ENCODE measurements at regions not wholly inside any gene's neighbourhood (a gene's known extent, or its start where the extent isn't known, plus 50 kb on each side); places are given as distances from the start of the nearest gene placed in this dataset.

DNA sequence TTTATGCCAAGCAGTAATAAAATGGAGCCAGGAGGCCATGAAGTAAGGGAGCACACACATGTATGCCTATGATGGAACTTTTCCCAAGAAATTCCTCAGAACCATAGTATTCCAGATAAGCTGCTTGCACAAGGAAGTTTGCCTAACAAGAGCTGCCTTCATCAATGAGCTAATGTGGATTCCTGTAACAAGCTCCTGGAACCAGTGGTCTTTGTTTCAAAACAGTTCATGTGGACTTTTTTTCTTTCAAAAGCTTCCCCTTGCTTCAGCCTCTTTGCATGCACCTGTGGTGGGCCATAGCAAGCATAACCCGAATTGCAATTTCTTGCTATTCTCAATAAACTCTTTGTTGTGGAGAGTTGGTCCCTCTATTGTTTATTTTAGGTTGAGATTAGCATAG is 359.6 kb downstream of the UTRN start:
- TF ChIP-seq CTCF (IDR thresholded peaks at IDR 0.05) (no peak), ZFX (IDR thresholded peaks at IDR 0.05; ENCODE audit: borderline replicate concordance) (no peak)

Data from 22Rv1 (cell line).